LNCaP clone FGC (cell line): ENCODE measurements at regions not wholly inside any gene's neighbourhood (a gene's known extent, or its start where the extent isn't known, plus 50 kb on each side); places are given as distances from the start of the nearest gene placed in this dataset.
"Not testable (repeated sequence)": the region's sequence is repeated elsewhere in the genome, so short reads cannot be mapped to it uniquely, and the experiment has no call there.

Experiments
- DNase-seq: peaks from one replicate; pipeline ENCODE4 v3.0.0-alpha.2; 2011; ENCODE audit warnings: low read depth
- H3K4me3 ChIP-seq: 2 replicates; pipeline ENCODE4 v1.5.1; 2011; ENCODE audit warnings: mild to moderate bottlenecking, low read depth, low read length, control low read depth
- TF ChIP-seq, protein P1 (sequence below): IDR thresholded peaks from 2 replicates; pipeline ENCODE4 v1.5.1; 2012; ENCODE audit warnings: mild to moderate bottlenecking; ENCODE audit not compliant: control insufficient read depth, insufficient read depth; ENCODE audit errors: extremely low read depth

DNA sequence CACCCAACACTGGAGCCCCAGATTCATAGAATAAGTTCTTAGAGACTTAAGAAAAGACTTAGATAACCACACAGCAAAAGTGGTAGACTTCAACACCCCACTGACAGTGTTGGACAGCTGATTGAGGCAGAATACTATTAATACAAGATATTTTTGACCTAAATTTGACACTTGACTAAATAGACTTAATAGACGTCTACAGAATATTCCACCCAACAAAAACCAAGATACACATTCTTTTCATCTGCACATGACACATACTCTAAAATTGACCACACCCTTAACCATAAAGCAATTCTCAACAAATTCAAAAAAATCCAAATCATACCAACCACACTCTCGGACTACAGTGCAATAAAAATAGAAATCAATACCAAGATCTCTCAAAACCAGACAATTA is 179.8 kb upstream of the TPM1 start:
- H3K4me3 ChIP-seq, result no peak overlapping the region
- TF ChIP-seq, protein P1, sequence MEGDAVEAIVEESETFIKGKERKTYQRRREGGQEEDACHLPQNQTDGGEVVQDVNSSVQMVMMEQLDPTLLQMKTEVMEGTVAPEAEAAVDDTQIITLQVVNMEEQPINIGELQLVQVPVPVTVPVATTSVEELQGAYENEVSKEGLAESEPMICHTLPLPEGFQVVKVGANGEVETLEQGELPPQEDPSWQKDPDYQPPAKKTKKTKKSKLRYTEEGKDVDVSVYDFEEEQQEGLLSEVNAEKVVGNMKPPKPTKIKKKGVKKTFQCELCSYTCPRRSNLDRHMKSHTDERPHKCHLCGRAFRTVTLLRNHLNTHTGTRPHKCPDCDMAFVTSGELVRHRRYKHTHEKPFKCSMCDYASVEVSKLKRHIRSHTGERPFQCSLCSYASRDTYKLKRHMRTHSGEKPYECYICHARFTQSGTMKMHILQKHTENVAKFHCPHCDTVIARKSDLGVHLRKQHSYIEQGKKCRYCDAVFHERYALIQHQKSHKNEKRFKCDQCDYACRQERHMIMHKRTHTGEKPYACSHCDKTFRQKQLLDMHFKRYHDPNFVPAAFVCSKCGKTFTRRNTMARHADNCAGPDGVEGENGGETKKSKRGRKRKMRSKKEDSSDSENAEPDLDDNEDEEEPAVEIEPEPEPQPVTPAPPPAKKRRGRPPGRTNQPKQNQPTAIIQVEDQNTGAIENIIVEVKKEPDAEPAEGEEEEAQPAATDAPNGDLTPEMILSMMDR, result no peak
- no peak for DNase-seq

DNA sequence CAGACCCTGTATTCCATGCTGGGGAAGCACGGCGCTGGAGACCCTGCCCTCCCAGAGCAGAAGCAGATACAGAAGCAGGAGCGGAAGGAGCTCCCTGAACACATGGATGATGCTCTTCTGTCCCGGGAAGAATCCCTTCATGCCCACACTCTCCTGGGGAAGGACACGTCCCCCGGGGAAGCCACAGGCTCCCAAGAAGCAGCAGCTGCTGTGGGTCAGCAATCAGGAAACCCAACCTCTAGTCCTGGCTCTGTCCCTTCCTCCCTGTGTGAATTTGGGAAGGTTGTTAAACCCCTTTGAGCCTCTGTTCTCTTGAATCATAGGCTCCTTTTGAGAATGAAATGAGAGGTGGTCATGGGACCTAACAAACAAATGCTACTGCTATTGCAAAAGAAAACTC is 176.2 kb upstream of the TPM1 start:
- no peak overlapping the region for H3K4me3 ChIP-seq
- no peak for DNase-seq
- TF ChIP-seq, protein P1, result no peak

- TF ChIP-seq, protein P1, result no peak
- H3K4me3 ChIP-seq, result no peak overlapping the region
- DNase-seq, result no peak
Measured at GRCh38 chr15:62867844-62868243, 174.7 kb upstream of the TPM1 start.

GRCh38 chr15:62868507-62868906 is 174.0 kb upstream of the TPM1 start:
- no peak overlapping the region for H3K4me3 ChIP-seq
- TF ChIP-seq, protein P1, result no peak
- no peak for DNase-seq

GRCh38 chr15:62869116-62869515 is 173.4 kb upstream of the TPM1 start:
- TF ChIP-seq, protein P1, result no peak
- DNase-seq, result no peak
- no peak overlapping the region for H3K4me3 ChIP-seq

DNA sequence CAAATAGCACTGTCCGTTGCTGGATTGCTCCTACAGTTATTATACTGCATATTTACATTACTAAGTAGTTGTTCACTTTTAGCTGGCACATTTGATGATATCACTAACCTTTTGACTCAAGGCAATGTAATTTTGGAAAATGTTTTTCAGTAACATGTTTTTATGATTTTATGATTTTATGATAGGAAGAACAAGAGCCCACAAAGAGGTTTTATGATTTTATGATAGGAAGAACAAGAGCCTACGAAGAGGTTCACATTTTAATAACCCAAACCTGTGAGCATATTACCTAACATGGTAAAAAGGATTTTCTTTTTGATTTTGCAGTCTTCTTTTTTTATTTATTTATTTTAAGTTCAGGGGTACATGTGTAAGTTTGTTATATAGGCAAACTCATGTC is 172.3 kb upstream of the TPM1 start:
- no peak overlapping the region for H3K4me3 ChIP-seq
- TF ChIP-seq, protein P1, result no peak
- no peak for DNase-seq

DNA sequence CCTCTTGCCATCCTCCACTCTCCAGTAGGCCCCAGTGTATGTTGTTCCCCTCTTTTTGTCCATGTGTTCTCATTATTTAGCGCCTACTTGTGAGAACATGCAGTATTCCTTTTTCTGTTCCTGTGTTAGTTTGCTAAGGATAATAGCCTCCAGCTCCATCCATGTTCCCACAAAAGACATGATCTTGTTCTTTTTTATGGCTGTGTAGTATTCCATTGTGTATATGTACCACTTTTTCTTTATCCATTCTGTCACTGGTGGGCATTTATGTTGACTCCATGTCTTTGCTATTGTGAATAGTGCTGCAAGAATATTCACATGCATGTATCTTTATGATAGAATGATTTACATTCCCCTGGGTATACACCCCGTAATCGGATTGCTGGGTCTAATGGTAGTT is 171.8 kb upstream of the TPM1 start:
- DNase-seq, H3K4me3 ChIP-seq: not testable (repeated sequence)

DNA sequence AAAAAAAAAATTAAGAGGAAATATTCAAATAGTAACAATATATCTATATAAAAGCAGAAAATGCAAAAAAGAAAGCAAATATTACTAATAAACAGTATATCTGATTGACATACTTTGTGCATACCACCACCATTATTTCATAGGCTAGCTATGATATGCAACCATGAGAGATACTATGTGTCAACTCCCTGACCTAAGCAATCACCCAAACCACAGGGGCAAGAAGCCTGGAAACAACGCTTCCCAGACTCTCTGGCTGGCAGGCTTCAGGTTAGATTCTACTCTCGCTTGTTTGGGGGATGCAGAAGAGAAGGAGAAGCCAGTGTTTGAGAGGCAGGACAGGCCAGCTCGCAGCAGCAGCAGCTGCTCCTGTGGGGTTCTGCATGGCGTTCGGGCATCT is 169.3 kb upstream of the TPM1 start:
- DNase-seq, result no peak
- TF ChIP-seq, protein P1, result no peak
- no peak overlapping the region for H3K4me3 ChIP-seq
